NCI-H82 treated with DMSO at 0.1 percent for 48 hours (cell line): ENCODE measurements at regions not wholly inside any gene's neighbourhood (a gene's known extent, or its start where the extent isn't known, plus 50 kb on each side); places are given as distances from the start of the nearest gene placed in this dataset.

Experiments
- DNase-seq: peaks from one replicate; lab custom pipeline; 2025; ENCODE audit not compliant: unreplicated experiment; lab: John Stamatoyannopoulos, UW

- no peak for DNase-seq
Observed at GRCh38 chr5:159385536-159385935, 55.2 kb upstream of the IL12B start.

DNA sequence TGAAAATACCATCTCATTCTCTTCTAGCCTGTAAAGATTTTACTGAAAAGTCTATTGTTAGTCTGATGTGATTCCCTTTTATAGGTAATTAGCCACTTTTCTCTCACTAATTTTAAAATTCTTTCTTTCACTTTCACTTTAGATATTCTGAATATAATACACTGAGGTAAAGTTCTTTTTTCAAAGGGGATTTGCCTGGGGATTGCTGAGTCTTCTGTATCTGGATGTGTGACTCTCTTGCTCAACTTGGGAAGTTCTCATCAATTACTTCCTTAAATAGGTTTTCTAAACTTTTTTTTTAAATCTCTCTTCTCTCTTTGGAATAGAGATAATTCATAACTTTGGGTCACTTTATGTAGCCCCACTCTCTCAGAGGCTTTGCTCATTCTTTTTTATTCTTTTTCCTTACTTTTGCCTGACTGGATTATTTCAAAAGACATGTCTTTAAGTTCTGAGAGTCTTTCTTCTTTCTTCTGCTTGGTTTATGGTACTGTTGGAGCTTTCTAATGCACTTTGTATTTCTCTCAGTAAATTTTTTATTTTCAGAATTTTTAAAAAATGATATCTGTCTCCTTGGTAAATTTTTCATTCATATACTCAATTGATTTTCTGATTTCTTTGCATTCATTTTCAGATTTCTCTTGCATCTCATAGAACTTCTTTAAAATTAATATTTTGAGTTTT lies 55.9 kb upstream of the IL12B start:
- DNase-seq: no peak

GRCh38 chr5:159392871-159393270 lies 62.6 kb upstream of the IL12B start:
- no peak for DNase-seq

GRCh38 chr5:159393854-159394274 lies 63.6 kb upstream of the IL12B start:
- DNase-seq: no peak

DNA sequence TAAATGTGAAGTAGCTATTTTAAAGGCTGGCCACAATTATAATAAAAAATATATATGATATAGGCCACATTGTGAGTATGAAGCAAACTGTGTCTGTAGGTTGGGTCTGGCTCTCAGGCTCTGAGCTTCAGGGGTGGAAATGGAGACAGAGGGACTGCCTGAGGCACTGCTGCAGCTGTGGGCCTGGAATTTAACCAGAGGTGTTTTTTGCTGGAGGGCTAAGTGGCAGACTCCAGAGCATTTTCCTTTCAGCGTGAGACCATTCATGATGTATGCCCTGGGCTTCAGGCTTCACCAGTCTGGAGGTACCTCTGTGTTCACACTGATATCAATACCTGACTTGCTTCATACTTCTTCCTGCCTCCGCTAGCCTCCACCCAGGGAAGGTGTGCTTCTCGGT lies 64.9 kb upstream of the IL12B start:
- DNase-seq: no peak

- no peak for DNase-seq
Observed at GRCh38 chr5:159398936-159399335, 68.6 kb upstream of the IL12B start.

DNA sequence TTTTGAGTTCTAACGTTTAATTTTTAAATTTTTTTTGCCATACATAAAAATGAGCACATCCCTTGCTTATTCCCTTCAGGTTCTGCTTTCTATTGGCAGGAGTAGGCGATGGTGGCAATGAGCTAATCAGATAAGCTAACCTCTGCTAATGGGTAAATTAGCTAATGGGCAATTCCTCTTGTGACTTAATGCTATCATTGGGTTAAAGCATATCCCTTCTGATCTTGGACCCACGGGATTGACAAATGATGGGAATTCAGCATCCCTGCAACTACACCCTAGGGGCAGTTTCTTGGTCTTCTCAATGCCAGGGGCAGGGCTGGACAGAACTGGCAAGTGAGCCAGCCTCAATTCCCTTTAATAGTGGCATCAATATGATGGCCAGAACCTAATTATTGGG lies 70.2 kb upstream of the IL12B start:
- no peak for DNase-seq

DNA sequence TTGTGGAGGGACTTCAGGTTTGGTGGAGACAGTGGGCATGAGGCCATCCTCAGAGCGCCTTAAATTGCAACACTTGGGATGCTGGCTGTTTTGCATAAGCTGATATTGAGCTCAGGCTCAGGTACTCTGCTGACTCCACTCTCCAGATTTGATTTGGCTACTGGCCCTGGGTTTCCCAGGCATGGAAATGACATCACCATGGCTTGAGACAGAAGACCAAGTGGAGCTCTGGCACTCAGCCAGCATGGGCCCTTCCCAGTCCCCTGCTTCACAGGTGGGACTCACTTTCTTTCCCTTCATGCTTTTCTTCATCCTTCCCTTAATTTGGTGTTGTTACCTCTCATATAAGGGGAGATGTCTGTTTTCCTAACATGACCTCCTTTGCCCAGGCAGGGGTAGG lies 72.0 kb upstream of the IL12B start:
- DNase-seq: no peak

GRCh38 chr5:159402856-159403255 lies 72.6 kb upstream of the IL12B start:
- DNase-seq: no peak

- no peak for DNase-seq
Observed at GRCh38 chr5:159403906-159404681, 73.8 kb upstream of the IL12B start.

- DNase-seq: no peak
Observed at GRCh38 chr5:159405611-159406031, 75.3 kb upstream of the IL12B start.

- DNase-seq: no peak
Observed at GRCh38 chr5:159406571-159406970, 76.3 kb upstream of the IL12B start.

DNA sequence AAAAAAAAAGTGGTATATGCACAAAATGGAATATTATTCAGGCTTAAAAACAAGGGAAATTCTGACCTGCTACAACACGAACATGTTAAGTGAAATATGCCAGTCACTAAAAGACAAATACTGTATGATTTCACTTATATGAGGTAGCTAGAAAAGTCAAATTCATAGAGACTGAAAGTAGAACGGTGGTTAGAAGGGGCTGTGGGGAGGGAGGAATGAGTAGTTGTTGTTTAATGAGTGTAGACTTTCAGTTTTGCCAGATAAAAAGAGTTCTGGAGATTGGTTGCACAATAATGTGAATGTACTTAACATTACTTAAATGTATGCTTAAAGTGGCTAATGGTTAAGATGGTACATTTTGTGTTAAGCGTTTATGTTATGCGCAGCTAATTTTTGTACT lies 79.5 kb upstream of the IL12B start:
- no peak for DNase-seq

DNA sequence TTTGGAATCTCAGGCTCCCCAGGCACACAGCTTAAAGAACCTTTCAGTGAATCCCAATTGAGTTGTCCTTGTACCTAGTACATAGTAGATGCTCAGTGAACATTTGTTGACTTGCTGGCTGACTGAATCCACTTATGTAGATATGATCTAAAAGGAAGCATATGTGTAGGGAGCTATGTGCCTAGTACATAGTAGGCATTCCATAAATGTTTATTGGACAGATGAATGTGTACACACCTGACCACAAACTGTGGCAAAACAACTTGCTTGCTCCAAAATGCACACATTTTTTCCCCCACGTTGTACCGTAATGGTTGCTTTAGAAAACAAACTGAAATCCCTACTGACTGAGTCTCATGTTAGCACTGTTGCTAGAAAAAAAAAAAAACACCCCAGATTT lies 80.2 kb upstream of the IL12B start:
- DNase-seq: no peak

GRCh38 chr5:159411115-159411514 lies 80.8 kb upstream of the IL12B start:
- DNase-seq: peak; percentile 76

DNA sequence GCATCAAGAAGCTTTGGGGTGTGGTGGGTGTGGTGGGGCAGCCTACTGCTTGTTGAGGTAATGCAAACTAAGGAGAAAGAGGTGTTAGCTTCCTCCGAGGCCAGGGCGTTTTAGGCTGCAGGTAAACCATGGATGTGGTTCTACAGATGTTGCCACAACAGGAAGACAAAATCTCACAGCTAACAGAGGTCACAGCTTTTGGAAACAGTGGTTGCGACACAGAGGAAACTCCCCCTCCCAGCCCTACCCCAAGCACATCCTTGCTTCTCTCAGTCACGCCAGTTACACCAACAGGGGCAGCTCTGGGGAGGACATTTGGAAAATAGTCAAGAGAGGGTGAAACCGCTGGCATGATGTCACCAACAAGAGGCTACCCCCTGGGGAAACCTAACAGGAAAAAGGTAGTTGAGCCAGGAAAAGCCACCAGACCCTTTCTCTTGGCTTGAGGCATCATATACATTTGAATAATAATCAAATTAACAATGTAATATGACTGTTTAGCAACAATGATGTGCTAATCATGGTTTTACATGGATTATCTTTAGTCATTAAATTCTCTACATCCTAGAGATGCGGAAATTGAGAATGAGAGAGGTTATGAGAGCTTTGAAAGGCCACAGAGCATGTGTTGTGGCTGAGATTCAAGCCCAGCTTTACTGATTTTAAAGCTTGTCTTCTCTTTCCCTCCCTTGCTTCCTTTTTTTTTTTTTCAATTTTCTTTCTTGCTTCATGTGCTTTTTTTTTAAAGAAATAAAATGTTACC lies 82.2 kb upstream of the IL12B start:
- no peak for DNase-seq

- no peak for DNase-seq
Observed at GRCh38 chr5:159414021-159414420, 83.7 kb upstream of the IL12B start.

DNA sequence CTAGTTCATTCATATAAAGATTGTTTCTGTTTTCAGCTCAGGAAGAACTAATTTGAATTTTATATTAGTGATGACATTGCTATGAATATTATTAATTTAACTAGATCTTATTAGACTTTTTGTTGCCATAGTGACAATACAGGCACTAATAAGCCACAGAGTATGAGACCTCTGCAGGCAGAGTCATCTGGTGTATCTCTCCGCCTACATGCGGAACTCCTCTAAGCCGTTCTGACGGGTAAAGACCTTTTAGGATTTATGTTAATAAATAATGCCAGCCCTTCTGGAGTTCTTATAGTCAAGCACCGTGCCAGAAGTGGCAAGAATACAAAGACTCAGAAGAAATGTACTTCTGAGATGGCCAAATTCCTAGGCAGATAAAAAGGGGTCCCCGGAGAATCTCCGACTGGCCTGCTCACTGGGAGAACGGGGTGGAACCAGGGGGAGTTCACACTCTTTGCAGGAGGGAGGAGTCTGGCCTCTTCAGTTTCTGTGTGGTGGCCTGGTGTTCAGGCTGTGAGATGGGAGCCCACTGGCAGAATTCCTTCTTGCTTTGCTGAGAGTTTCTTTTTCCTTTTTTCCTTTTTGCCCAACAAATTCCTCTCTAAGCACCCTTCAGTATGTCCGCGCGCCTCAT lies 85.1 kb upstream of the IL12B start:
- no peak for DNase-seq

- no peak for DNase-seq
Observed at GRCh38 chr5:159416438-159416837, 86.2 kb upstream of the IL12B start.

- DNase-seq: no peak
Observed at GRCh38 chr5:159417170-159417569, 86.9 kb upstream of the IL12B start.

DNA sequence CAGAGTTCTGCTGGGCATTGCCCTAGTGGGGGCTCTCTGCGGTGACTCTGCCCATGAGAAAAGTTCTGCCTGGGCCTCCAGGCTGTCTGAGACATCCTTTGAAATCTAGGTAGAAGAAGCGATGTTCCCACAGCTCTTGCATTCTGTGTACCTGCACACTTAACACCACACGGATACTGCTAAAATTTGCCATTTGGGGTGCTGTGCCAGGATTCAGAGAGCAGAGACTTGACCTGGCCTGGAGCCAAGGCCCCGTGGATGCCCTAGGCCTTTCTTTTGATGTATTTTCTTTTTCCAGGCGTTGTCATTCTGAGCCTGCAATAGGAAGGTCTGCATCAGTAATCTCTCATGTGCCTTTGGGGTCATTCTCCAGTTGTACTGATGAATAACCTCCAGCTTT lies 89.3 kb upstream of the IL12B start:
- no peak for DNase-seq
